RWPE2 (cell line): ENCODE measurements at regions not wholly inside any gene's neighbourhood (a gene's known extent, or its start where the extent isn't known, plus 50 kb on each side); places are given as distances from the start of the nearest gene placed in this dataset.

Experiments used
- ATAC-seq: fragments of 200-7000 bp; cut with Tn5 transposase; 3 replicates; pipeline ENCODE4 v1.9.1; 2021; ENCODE audit warnings: low read depth
- DNase-seq: peaks from one replicate; pipeline ENCODE4 v3.0.0-alpha.2; 2020; ENCODE audit warnings: low spot score
- H3K27ac ChIP-seq: fragments of 450-650 bp; 2 replicates; pipeline ENCODE4 v1.5.1; 2017; ENCODE audit warnings: mild to moderate bottlenecking; ENCODE audit not compliant: poor library complexity, severe bottlenecking
- H3K27me3 ChIP-seq: fragments of 250-450 bp; sonication (Bioruptor Pico); 2 replicates; pipeline ENCODE4 v1.5.1; 2021; ENCODE audit warnings: mild to moderate bottlenecking, moderate library complexity; ENCODE audit not compliant: insufficient read depth, poor library complexity, severe bottlenecking
- H3K36me3 ChIP-seq: fragments of 250-450 bp; sonication (Bioruptor Pico); 2 replicates; pipeline ENCODE4 v1.5.1; 2020; ENCODE audit warnings: low read depth, mild to moderate bottlenecking, moderate library complexity
- H3K4me1 ChIP-seq: fragments of 250-450 bp; sonication (Bioruptor Pico); 2 replicates; pipeline ENCODE4 v1.5.1; 2021; ENCODE audit warnings: mild to moderate bottlenecking, moderate library complexity; ENCODE audit not compliant: insufficient read depth, poor library complexity, severe bottlenecking
- H3K4me3 ChIP-seq: fragments of 250-450 bp; sonication (Bioruptor Pico); 2 replicates; pipeline ENCODE4 v1.5.1; 2021; ENCODE audit warnings: mild to moderate bottlenecking, moderate library complexity; ENCODE audit not compliant: severe bottlenecking
- H3K9me3 ChIP-seq: fragments of 250-450 bp; sonication (Bioruptor Pico); 2 replicates; pipeline ENCODE4 v1.5.1; 2021; ENCODE audit warnings: mild to moderate bottlenecking, moderate library complexity; ENCODE audit not compliant: severe bottlenecking
- CTCF ChIP-seq: fragments of 450-650 bp; IDR thresholded peaks from one replicate; pipeline ENCODE4 v1.5.1; 2017; ENCODE audit warnings: mild to moderate bottlenecking, moderate library complexity; ENCODE audit not compliant: poor library complexity, severe bottlenecking

GRCh38 chr2:436205-436604 is 148.3 kb upstream of the ALKAL2 start:
- Histone ChIP-seq H3K27ac (no peak overlapping the region), H3K4me3 (no peak overlapping the region), H3K36me3 (no peaks in the 10 kb centered on the region), H3K4me1 (no peaks in the 10 kb centered on the region), H3K9me3 (peaks cover 2% of the 10 kb centered on the region), H3K27me3 (no peaks in the 10 kb centered on the region)
- no peak for DNase-seq
- no peak for TF ChIP-seq CTCF
- ATAC-seq, result no peak

- no peak for DNase-seq
- H3K4me1 ChIP-seq, result no peaks in the 10 kb centered on the region
- ATAC-seq, result no peak
- H3K9me3 ChIP-seq, result peaks cover 2% of the 10 kb centered on the region
- no peak overlapping the region for H3K4me3 ChIP-seq
- H3K36me3 ChIP-seq, result no peaks in the 10 kb centered on the region
- H3K27me3 ChIP-seq, result no peaks in the 10 kb centered on the region
- no peak for TF ChIP-seq CTCF
- no peak overlapping the region for H3K27ac ChIP-seq
Observed at GRCh38 chr2:434625-435024, 146.7 kb upstream of the ALKAL2 start.

GRCh38 chr2:433216-433615 is 145.3 kb upstream of the ALKAL2 start:
- Histone ChIP-seq H3K27ac (no peak overlapping the region), H3K4me3 (no peak overlapping the region), H3K9me3 (no peaks in the 10 kb centered on the region), H3K27me3 (no peaks in the 10 kb centered on the region), H3K4me1 (no peaks in the 10 kb centered on the region), H3K36me3 (no peaks in the 10 kb centered on the region)
- no peak for TF ChIP-seq CTCF
- ATAC-seq (no peak), DNase-seq (no peak)

GRCh38 chr2:430291-431040 is 142.6 kb upstream of the ALKAL2 start:
- no peak for ATAC-seq
- no peak for TF ChIP-seq CTCF
- H3K4me3 ChIP-seq, result no peak overlapping the region

GRCh38 chr2:429575-430254 is 141.8 kb upstream of the ALKAL2 start:
- ATAC-seq (no peak), DNase-seq (no peak)
- no peak for TF ChIP-seq CTCF
- Histone ChIP-seq H3K36me3 (no peaks in the 10 kb centered on the region), H3K4me1 (peaks cover 8% of the 10 kb centered on the region), H3K4me3 (no peak overlapping the region), H3K27me3 (no peaks in the 10 kb centered on the region), H3K9me3 (no peaks in the 10 kb centered on the region), H3K27ac (no peak overlapping the region)

More at GRCh38 chr2:430291-431040, 142.6 kb upstream of the ALKAL2 start:
- Histone ChIP-seq H3K36me3 (no peaks in the 10 kb centered on the region), H3K27ac (no peak overlapping the region), H3K9me3 (no peaks in the 10 kb centered on the region), H3K4me1 (peaks cover 2% of the 10 kb centered on the region), H3K27me3 (no peaks in the 10 kb centered on the region)
- DNase-seq, result no peak
